T-helper 2 cell (primary cell): ENCODE measurements at regions not wholly inside any gene's neighbourhood (a gene's known extent, or its start where the extent isn't known, plus 50 kb on each side); places are given as distances from the start of the nearest gene placed in this dataset.

ENCODE experiments used
- DNase-seq, 5 experiments: peaks; one replicate each; pipeline versions ENCODE4 v3.0.0 to v3.0.0-alpha.2; 2012 to 2022

GRCh38 chr1:200354243-200354642 lies 55.6 kb downstream of the ZNF281 start:
- DNase-seq = peak in 1 of 5 experiments; percentile 79

- peak in 1 of 5 experiments; percentile 23 for DNase-seq
These were observed 56.6 kb downstream of the ZNF281 start for GRCh38 chr1:200353232-200353631.

- peak in 2 of 5 experiments; percentile 0 to 56 for DNase-seq
These were observed 57.8 kb downstream of the ZNF281 start for GRCh38 chr1:200351826-200352549.

GRCh38 chr1:200351425-200351824 lies 58.4 kb downstream of the ZNF281 start:
- no peak for DNase-seq

GRCh38 chr1:200346700-200347099 lies 63.1 kb downstream of the ZNF281 start:
- DNase-seq = no peak

- DNase-seq = no peak
These were observed 64.3 kb downstream of the ZNF281 start for GRCh38 chr1:200345520-200345919.

- DNase-seq = peak in 1 of 5 experiments; percentile 24
These were observed 66.0 kb downstream of the ZNF281 start for GRCh38 chr1:200343874-200344273.

- DNase-seq = no peak
These were observed 67.1 kb downstream of the ZNF281 start for GRCh38 chr1:200342511-200343311.

GRCh38 chr1:200338451-200338850 lies 71.4 kb downstream of the ZNF281 start:
- no peak for DNase-seq

- no peak for DNase-seq
These were observed 72.0 kb downstream of the ZNF281 start for GRCh38 chr1:200337831-200338230.

GRCh38 chr1:200337410-200337809 lies 72.4 kb downstream of the ZNF281 start:
- DNase-seq = no peak

GRCh38 chr1:200336901-200337391 lies 72.9 kb downstream of the ZNF281 start:
- DNase-seq = no peak

- no peak for DNase-seq
These were observed 73.6 kb downstream of the ZNF281 start for GRCh38 chr1:200336101-200336845.

GRCh38 chr1:200334661-200335256 lies 75.1 kb downstream of the ZNF281 start:
- DNase-seq = no peak

GRCh38 chr1:200333329-200333728 lies 76.5 kb downstream of the ZNF281 start:
- DNase-seq = no peak

GRCh38 chr1:200332716-200333115 lies 77.1 kb downstream of the ZNF281 start:
- no peak for DNase-seq

GRCh38 chr1:200330741-200331428 lies 79.0 kb downstream of the ZNF281 start:
- no peak for DNase-seq

GRCh38 chr1:200329208-200329882 lies 80.5 kb downstream of the ZNF281 start:
- no peak for DNase-seq

- no peak for DNase-seq
These were observed 81.5 kb downstream of the ZNF281 start for GRCh38 chr1:200328379-200328778.

- DNase-seq = no peak
These were observed 85.9 kb downstream of the ZNF281 start for GRCh38 chr1:200323856-200324400.

- DNase-seq = no peak
These were observed 90.7 kb downstream of the ZNF281 start for GRCh38 chr1:200319148-200319547.
